Hematopoietic multipotent progenitor cell treated with erythropoietin and hydrocortisone succinate and interleukin-3 and kit ligand, for 6 days (in vitro differentiated cells): ENCODE measurements at regions not wholly inside any gene's neighbourhood (a gene's known extent, or its start where the extent isn't known, plus 50 kb on each side); places are given as distances from the start of the nearest gene placed in this dataset.
"Not testable (repeated sequence)": the region's sequence is repeated elsewhere in the genome, so short reads cannot be mapped to it uniquely, and the experiment has no call there.

Source experiments
- DNase-seq: peaks from one replicate; pipeline ENCODE4 v3.0.0-alpha.2; 2015

DNA sequence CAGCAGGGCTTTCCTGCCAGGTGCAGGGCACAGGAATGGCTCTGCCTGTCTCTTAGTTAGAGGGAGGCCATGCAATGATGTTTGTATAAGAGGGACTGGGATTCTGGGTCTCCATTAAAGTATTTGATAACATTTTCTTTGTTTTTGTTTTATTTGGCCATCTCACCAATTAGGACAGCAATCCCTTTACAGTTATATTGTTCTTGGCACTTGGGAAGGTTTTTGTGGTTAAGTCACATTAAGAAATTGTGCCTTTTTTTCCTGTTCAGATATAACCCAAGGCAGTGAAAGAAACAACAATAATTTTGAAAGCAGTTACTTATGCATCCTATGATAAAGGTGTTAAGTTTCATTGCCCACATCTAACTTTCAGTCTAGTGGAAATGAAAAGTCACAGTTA is 237.4 kb upstream of the PRSS58 start:
- DNase-seq, result not testable (repeated sequence)

DNA sequence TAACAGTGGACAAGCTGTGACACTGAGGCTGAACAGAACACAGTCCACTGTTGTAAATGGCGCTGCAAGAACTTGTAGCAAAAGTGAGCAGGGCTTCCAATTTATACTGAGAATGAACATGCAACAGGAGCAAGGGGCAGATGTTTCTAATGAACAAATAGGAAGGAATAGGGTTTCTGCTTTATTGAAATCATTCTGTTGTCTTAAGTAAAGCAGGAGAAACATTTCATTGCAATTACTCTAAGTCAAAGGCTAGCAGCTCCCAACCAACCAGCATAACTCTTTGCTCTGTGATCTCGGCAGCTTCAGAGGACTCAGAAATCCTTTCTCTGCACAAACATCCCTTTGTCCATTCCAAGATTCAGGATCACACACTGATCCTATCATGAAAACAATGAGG is 236.2 kb upstream of the PRSS58 start:
- no peak for DNase-seq

DNA sequence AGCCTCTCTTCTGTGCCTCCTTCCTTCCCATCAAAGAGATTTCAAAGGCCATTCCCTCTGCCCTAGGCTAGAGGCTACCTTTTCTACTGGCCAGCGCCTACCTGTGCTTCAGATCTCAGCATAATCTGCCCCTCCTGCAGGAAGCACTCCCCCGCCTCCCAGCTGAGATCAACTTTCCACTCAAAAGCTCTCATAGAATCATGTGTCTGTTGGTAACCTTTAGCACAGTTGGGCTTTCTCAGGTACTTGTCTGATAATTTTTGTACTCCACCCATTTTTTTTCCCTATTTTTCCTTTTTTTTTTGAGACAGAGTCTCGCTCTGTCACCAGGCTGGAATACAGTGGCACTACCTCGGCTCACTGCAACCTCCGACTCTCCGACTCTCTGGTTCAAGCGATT is 231.0 kb upstream of the PRSS58 start:
- no peak for DNase-seq

DNA sequence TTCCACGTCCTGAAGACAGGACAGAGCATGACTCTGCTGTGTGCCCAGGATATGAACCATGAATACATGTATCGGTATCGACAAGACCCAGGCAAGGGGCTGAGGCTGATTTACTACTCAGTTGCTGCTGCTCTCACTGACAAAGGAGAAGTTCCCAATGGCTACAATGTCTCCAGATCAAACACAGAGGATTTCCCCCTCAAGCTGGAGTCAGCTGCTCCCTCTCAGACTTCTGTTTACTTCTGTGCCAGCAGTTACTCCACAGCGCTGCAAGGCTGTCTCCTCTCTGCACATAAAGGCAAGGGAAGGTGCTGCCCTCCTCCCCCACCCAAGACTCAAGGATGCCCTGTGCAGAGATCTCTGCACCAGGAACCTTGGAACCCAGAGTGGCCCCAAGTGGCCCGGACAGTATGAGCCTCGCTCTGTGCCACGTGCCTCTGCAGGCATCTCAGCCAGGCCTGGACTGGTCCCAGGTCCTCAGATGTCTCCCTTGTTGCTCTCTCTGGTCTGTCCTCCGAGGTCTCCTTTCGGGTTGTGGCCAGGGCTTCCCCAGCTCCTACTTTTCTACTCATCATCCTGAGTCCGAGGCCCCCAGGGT is 230.3 kb upstream of the PRSS58 start:
- no peak for DNase-seq

DNA sequence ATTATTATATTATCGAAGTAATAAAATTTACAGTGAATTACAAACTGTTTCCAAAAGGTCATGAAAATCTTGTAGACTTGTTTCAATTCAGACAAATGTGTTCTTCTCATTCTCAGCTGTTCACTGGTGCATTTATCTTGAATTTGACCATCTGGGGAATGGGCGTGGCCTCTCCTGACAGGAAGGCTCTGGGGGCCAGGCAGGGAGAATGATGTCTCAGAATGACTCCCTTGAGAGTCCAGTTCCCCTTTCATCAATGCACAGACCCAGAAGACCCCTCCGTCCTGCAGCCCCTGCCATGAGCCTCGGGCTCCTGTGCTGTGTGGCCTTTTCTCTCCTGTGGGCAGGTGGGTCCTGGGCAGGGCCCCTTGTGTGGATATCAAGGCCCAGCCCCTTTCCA is 229.7 kb upstream of the PRSS58 start:
- DNase-seq, result peak; percentile 67

DNA sequence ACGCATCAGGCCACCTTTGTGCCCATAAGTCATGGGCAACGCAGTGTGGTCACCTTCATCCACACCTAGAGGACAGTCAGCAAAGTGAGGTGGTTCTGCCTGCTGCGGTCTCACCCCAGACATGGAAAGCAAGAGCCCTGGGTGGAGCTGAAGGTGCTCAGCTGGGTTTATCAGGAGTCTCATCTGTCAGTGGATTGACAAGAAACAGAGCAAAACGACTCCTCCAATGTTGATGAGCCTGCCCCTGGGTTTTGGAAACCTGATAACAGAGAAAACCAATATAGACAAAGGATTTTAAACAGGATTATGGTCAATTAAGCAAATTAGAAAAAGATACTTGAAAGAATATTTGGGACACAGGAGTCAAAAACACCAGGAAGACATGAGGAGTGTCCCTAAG is 229.3 kb upstream of the PRSS58 start:
- no peak for DNase-seq

DNA sequence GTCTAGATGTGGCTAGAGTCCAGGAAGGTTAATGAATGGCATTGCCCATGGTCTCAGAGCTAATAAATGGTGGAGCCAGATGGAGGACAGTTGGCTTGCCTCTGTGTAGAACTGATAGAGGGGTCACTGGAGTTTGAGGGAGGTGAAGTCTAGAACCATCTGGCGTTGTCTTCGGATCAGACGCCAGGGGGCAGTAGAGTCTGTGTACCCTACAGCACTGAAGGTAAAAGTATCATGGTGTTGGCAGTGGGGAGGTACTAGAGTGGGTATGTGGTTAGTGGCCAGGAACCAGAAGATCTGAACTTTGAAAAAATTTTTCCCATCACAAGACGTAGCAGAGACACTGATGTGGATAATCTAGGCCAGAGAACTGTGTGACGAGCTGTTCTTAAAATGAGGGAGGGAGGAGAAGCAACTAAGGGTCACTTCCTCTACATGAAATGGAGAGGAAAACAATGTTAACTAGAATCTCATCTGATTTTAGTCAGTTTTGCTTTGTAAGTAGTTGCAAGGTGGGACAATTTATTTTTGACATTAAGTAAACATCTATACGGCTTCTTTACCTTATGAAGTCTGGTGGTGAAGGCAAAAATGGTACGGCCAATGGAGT is 227.9 kb upstream of the PRSS58 start:
- DNase-seq, result peak; percentile 59

DNA sequence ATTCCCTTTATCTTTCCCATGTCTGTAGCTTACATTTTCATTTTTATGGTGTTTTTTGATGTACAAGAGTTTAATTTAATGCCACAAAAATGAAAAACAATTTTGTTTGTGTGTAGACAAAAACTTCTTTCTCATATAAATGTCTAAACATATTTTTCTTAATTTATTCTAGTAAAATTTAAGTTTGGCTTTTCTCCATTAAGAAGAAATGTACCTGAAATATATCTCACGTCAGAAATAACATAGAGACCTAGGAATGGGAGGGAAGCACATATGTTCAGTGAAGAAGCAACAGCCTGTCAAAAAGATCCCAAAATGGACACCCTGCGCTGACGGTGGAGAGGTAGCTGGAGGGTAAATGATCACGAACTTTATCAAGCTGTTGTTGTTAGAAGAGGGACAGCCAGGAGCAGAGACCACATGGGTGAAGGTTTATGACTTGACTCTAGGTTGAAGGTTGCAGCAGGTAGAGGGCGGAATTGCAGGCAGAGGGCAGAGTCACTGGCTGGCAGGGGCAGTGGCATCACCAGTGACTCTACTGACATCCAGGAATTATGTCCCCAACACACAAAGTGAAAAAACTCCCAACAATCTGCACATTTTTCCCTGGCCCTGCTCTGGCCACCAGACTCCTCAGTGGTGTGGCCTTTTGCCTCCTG is 225.9 kb upstream of the PRSS58 start:
- DNase-seq, result no peak

DNA sequence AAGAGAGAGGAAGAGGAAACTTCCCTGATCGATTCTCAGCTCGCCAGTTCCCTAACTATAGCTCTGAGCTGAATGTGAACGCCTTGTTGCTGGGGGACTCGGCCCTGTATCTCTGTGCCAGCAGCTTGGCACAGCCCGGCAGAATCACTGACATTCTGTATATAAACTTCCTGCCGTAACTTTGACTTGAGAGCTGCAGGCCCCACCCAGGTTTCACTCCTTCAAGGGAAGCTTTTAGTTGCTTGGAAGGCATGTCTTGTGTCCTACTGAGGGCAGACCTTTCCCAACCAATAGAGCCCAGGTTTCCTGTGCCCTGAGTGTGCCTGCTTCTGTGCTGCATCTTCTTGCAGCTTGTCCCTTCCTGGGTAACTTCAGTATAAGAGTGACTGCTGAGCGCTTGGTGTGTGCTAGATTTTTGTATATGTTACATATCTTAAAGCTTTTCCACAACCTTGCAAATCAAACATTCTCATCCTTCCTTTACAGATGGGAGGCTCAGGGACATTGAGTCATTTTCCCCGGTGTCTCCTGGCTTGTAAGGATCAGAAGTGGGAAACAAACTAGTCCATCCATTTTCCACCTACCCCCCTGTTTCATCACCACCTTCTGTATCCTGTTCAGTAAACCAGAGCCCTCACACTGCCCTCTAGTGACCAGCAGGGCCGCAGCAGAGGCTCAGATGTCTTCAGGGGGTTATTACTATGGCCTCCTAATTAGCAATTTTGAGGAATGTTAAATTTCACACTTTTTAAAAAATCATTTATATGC is 225.2 kb upstream of the PRSS58 start:
- DNase-seq, result peak; percentile 92

DNA sequence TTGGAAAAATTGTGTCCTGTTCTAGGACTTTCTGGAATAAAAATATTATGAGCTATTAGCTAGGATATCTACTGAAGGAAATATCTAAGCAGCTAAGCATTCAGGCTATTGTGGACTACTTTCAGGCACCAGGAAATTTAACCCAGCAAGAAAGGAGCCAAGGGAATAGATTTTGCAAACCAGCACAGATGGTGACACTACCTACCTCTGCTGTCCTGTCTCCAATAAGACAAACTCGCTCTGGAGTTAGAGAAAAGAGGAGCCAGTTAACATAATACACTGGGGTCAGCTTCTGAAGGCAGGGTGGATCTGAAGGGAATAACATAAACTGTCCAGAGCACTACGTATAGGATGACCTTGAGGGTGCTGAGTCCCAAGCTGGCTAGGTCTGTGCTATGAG is 223.7 kb upstream of the PRSS58 start:
- peak; percentile 55 for DNase-seq

DNA sequence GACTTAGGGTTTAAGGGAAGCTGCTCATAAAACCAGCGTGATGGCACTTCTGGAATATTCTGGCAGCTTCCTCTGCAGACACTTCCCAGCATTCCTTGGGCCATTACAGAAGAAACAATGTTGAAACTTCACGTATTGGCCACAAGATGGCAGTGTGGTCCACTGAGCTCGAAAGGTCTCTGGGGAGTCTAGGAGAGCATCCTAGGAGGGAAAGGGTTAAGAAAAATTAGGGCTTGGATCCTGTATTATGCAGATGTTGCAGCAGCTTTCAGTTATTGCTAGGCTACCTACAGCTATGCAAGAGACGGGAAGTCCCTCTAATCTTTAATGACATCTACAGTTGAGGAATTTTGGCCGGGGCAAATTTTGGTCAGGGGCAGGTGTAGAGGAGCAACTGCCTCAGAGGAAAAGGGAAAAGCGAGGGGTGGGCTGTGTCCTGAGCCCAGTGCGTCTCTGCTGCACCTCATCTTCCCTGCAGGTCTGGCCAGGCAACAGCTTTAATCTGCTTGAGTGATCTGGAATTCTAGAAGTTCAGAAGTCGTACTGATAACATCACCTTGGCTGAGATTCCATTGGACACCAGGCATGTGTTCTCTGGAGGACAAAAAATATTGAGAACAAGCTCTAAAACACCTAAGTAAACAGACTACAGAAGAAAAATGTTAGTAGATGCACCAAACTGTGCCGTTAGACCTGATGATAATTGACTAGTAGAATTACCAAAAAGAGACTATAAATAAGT is 220.8 kb upstream of the PRSS58 start:
- peak; percentile 80 for DNase-seq

DNA sequence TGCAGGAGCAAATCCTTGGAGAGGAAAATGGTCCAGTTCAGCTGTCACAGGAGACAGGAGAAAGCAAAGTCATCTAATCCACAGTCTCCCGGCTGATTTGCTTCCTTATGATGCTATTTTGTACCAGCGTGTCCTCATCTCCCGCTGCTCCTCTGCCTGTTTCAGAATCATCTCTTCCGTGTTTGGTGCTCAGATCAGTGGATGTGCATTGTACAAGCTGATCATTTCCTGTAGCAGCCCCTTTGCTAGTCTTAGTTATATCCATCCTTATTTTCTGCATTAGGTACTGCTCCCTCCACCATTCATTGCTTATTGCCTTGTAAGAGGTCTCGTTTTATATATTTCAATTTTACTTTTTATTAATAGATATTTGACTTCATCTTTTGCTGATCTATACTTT is 219.9 kb upstream of the PRSS58 start:
- DNase-seq, result not testable (repeated sequence)

DNA sequence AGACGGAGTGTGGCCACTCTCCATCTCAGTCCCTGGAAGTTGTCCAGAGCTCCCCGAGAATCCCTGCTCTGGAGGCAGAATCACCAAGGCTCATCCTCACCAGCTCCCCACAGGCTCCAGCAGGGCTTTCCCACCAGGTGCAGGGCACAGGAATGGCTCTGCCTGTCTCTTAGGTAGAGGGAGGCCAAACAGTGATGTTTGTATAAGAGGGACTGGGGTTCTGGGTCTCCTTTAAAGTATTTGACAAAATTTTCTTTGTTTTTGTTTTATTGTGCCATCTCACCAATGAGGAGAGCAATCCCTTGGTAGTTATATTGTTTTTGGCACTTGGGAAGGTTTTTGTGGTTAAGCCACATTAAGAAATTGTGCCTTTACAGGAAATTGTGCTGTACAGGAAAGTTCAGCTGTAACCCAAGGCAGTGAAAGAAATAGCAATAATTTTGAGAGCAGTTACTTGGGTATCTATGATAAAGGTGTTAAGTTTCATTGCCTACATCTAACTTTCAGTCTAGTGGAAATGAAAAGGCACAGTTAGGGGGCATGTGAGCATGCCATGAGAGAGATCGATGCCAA is 219.3 kb upstream of the PRSS58 start:
- no peak for DNase-seq

DNA sequence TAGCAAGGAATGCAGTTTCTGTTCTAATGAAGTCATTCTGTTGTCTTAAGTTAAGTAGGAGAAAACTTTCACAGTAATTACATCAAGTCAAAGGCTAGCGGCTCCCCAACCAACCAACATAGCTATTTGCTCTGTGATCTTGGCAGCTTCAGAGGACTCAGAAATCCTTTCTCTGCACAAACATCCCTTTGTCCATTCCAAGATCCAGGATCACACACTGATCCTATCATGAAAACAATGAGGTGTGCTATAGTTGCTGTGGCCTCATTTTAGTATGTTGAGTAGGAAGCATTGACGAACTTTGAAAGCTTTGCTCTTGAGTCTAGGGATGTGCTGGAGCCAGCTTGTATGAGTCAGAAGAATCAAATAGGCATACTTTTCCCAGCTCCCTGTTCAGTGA is 218.2 kb upstream of the PRSS58 start:
- no peak for DNase-seq

DNA sequence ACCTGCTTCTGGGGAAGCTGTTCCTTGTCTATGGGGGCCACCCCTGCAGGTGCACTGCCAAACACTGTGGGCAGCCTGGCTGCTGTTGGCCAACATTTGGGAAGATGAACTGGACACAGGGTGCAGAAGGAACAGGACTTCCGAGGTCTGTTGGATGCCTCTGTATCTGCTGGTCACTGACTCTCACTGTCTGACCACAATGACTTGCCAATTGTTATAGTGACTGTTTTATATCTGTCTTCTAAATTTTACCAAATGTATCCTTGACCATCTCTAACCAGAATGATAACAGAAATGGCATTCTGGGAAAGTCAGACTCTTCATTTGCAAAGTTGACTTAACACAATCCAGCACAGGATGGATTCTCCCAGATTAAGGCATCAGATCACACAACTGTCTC is 214.0 kb upstream of the PRSS58 start:
- DNase-seq, result no peak

DNA sequence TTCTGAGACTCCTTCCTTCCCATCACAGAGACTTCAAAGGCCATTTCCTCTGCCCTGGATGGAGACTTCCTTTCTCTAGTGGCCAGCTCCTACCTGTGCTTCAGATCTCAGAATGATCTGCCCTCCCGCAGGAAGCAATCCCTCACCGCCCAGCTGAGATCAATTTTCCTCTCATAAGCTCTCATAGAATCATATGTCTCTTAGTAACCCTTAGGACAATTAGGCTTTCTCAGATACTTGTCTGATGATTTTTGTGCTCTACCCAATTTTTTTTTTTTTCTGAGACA is 212.6 kb upstream of the PRSS58 start:
- no peak for DNase-seq

DNA sequence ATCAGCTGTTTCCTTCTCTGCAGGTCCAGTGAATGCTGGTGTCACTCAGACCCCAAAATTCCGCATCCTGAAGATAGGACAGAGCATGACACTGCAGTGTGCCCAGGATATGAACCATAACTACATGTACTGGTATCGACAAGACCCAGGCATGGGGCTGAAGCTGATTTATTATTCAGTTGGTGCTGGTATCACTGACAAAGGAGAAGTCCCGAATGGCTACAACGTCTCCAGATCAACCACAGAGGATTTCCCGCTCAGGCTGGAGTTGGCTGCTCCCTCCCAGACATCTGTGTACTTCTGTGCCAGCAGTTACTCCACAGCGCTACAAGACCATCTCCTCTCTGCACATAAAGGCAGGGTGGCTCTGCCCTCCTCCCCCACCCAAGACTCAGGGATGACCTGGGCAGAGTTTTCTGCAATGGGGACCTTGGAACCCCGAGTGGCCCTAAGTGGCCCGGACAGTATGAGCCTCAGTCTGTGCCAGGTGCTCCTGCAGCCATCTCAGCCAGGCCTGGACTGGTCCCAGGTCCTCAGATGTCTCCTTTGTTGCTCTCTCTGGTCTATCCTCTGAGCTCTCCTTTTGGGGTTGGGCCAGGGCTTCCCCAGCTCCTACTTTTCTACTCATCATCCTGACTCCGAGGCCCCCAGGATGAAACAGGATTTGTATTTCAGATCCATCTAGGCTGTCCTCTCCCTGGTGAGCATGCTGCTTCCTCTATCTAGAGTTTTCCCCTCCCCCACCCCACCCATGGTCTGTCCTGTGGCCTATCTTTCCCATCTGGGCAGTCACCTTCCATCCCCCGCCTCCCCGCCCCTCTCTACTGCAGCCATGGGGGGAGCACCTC is 212.1 kb upstream of the PRSS58 start:
- DNase-seq, result peak; percentile 97

DNA sequence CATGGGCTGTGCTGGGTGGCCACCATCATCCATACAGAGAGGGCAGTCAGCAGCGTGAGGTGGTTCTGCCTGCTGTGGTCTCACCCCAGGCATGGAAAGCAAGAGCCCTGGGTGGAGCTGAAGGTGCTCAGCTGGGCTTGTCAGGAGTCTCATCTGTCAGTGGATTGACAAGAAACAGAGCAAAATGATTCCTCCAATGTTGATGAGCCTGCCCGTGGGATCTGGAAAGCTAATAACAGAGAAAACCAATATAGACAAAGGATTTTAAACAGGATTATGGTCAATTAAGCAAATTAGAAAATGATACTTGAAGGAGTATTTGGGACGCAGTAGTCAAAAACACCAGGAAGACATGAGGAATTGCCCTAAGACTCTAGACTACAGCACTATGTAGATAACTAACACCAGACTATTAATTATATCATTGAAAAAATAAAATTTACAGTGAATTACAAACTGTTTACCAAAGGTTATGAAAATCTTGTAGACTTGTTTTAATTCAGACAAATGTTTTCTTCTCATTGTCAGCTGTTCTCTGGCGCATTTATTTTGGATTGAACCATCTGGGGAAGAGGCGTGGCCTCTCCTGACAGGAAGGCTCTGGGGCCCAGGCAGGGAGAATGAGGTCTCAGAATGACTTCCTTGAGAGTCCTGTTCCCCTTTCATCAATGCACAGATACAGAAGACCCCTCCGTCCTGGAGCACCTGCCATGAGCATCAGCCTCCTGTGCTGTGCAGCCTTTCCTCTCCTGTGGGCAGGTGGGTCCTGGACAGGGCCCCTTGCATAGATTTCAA is 211.2 kb upstream of the PRSS58 start:
- DNase-seq, result peak; percentile 66

DNA sequence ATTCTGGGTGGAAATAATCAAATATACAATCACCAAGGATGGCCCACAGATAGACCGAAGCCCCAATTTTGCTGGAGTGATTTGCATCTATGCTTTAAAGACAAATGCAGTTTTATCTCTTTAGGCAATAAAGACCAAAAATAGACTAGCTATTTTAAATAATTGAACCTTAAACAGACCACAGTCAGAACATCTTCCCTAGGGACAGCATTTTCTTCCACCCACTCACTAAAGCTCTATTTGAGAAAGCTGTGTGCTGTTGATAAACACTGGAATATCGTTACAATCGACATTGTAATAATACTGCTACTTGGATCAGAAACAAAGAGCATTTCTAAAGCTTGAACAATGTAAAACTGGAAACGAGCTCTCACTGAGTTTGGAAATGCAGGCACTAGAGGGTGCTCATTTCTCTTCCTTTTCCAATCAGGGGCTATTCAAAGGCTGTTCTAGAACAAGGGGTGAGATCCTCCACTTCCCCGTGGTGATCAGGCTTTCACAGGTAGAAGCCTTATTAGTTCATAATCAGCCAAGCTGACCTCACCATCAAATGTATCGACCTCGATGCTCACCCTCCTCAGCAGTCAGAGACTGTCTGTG is 209.3 kb upstream of the PRSS58 start:
- not testable (repeated sequence) for DNase-seq

DNA sequence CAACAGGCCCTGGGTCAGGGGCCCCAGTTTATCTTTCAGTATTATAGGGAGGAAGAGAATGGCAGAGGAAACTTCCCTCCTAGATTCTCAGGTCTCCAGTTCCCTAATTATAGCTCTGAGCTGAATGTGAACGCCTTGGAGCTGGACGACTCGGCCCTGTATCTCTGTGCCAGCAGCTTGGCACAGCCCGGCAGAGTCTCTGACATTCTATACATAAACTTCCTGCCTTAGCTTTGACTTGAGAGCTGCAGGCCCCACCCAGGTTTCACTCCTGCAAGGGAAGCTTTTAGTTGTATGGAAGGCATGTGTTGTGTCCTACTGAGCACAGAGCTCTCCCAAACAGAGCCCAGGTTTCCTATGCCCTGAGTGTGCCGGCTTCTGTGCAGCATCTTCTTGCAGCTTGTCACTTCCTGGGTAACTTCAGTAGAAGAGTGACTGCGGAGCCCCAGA is 205.6 kb upstream of the PRSS58 start:
- DNase-seq, result peak; percentile 71

DNA sequence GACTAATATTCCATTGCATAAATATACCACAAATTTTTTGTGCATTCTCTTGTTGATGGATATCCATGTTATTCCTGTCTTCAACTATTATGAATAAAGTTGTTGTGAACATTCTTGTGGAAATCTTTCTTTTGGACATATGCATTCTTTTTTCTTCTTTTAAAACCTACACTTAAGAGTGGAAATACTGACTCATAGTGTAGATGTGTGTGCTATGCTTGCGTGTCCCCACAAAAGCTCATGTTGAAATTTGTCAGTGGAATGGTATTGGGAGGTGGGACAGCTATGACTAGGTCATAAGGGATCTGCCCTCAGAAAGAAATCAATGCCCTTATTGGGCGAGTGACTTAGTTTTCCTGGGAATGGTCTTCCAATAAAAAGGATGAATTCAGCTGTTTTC is 203.6 kb upstream of the PRSS58 start:
- no peak for DNase-seq
